ENCODE measurements at regions not wholly inside any gene's neighbourhood (a gene's known extent, or its start where the extent isn't known, plus 50 kb on each side); places are given as distances from the start of the nearest gene placed in this dataset.

- no peak for TF ChIP-seq CTCF (IDR thresholded peaks at IDR 0.05)
- TF ChIP-seq POLR2A (IDR thresholded peaks at IDR 0.05): no peak
Observed at GRCh38 chr7:68438016-68438415, 1160.3 kb upstream of the AUTS2 start.
